K562 (cell line): ENCODE measurements at regions not wholly inside any gene's neighbourhood (a gene's known extent, or its start where the extent isn't known, plus 50 kb on each side); places are given as distances from the start of the nearest gene placed in this dataset.

Source experiments
- ATAC-seq: fragments of 200-7000 bp; cut with Tn5 transposase; 3 replicates; pipeline ENCODE4 v1.9.1; 2020; ENCODE audit warnings: moderate library complexity
- BruUV-seq: library from RNA; stranded (reverse); fragments of 400-500 nt; replicated peaks from 2 replicates; lab custom pipeline; 2021; lab: Mats Ljungman, UMichigan
- CTCF ChIA-PET: fragments of 300-600 bp; formaldehyde crosslinking; extraction: SDS; loops from one replicate; lab custom pipeline; 2021; ENCODE audit warnings: low intra/inter-chr PET ratio; lab: Yijun Ruan, JAX
- POLR2A ChIA-PET: fragments of 300-600, 350-650 bp; sonication (Branson Sonifier 250); formaldehyde crosslinking; extraction: SDS; loops from one replicate; lab custom pipeline; 2021; ENCODE audit warnings: antibody characterized with exemption, inconsistent platforms; lab: Yijun Ruan, JAX
- DNase-seq, 4 experiments: peaks; one replicate each; pipeline versions ENCODE4 v3.0.0 to v3.0.0-alpha.2; 2011 to 2018; ENCODE audit warnings: low spot score in 3 of 4, mixed read lengths in 3 of 4; ENCODE audit errors: extremely low read depth in 1 of 4
- FAIRE-seq: peaks from 2 replicates; lab custom pipeline; 2011; peaks lifted over from hg19 to GRCh38; lab: Jason Lieb, UNC
- H2AFZ ChIP-seq: 2 replicates; pipeline ENCODE4 v1.6.0; 2011; ENCODE audit warnings: low read depth, low read length, control low read depth, inconsistent platforms
- H3K27ac ChIP-seq: fragments of 200-600 bp; 3 replicates; pipeline ENCODE4 v1.8.0; 2011; ENCODE audit warnings: low read depth, mild to moderate bottlenecking, control low read depth, inconsistent platforms, low read length, moderate library complexity, mixed read lengths; ENCODE audit errors: extremely low read depth
- H3K27me3 ChIP-seq, 2 experiments: fragments of 300-600 bp in 1 of 2; 2 replicates in 1 of 2; 3 replicates in 1 of 2; pipeline versions ENCODE4 v1.6.0 to v1.8.0; 2011; ENCODE audit warnings: inconsistent platforms in 2 of 2, low read length in 2 of 2, mild to moderate bottlenecking in 1 of 2, mixed read lengths in 1 of 2, moderate library complexity in 1 of 2; ENCODE audit not compliant: control insufficient read depth in 2 of 2, insufficient read depth in 2 of 2
- H3K36me3 ChIP-seq: fragments of 300-600 bp; 3 replicates; pipeline ENCODE4 v1.8.0; 2011; ENCODE audit warnings: mild to moderate bottlenecking, low read length, inconsistent platforms; ENCODE audit not compliant: control insufficient read depth, insufficient read depth
- H3K4me1 ChIP-seq, 2 experiments: fragments of 200-600 bp in 1 of 2; replicated peaks in 1 of 2; 2 replicates in 1 of 2; 3 replicates in 1 of 2; pipeline versions ENCODE4 v1.5.1 to v1.8.0; 2011; ENCODE audit warnings: inconsistent platforms in 2 of 2, low read length in 2 of 2, mild to moderate bottlenecking in 1 of 2, mixed read lengths in 1 of 2, moderate library complexity in 1 of 2; ENCODE audit not compliant: control insufficient read depth in 2 of 2, insufficient read depth in 2 of 2
- H3K4me2 ChIP-seq: 2 replicates; pipeline ENCODE4 v1.6.1; 2011; ENCODE audit warnings: low read length, control low read depth, inconsistent platforms, mixed read lengths; ENCODE audit not compliant: insufficient read depth
- H3K4me3 ChIP-seq: fragments of 200-600 bp; sonication (generic), shearing (Covaris generic); 2 replicates; pipeline ENCODE4 v1.5.1; 2016; ENCODE audit warnings: control low read depth, inconsistent platforms
- H3K79me2 ChIP-seq: fragments of 200-600 bp; 3 replicates; pipeline ENCODE4 v1.8.0; 2011; ENCODE audit warnings: low read length, inconsistent platforms; ENCODE audit not compliant: control insufficient read depth, insufficient read depth
- H3K9ac ChIP-seq, 2 experiments: 2 replicates each; pipeline versions ENCODE4 v1.6.0 to v1.6.1; 2011; ENCODE audit warnings: low read depth in 2 of 2, low read length in 2 of 2, control low read depth in 1 of 2, inconsistent platforms in 1 of 2, mild to moderate bottlenecking in 1 of 2, mixed read lengths in 1 of 2; ENCODE audit not compliant: insufficient read depth in 1 of 2
- H3K9me1 ChIP-seq: one replicate; pipeline ENCODE4 v1.6.0; 2011; ENCODE audit warnings: inconsistent platforms, mild to moderate bottlenecking, low read length, moderate library complexity; ENCODE audit not compliant: control insufficient read depth, insufficient read depth
- H3K9me3 ChIP-seq: replicated peaks from 2 replicates; pipeline ENCODE4 v1.5.1; 2011; ENCODE audit warnings: low read depth, low read length, inconsistent platforms; ENCODE audit not compliant: control insufficient read depth, insufficient read depth
- H4K20me1 ChIP-seq: replicated peaks from 2 replicates; pipeline ENCODE4 v1.6.1; 2011; ENCODE audit warnings: low read length, inconsistent platforms, mixed read lengths; ENCODE audit not compliant: control insufficient read depth, insufficient read depth
- E2F6 ChIP-seq, 2 experiments: IDR thresholded peaks; 2 replicates each; pipeline ENCODE4 v1.6.1; 2011; ENCODE audit warnings: borderline replicate concordance in 1 of 2, control low read depth in 1 of 2, low read depth in 1 of 2, low read length in 1 of 2, mild to moderate bottlenecking in 1 of 2, mixed read lengths in 1 of 2, moderate library complexity in 1 of 2; ENCODE audit not compliant: insufficient read depth in 1 of 2, insufficient read length in 1 of 2, poor library complexity in 1 of 2, severe bottlenecking in 1 of 2; ENCODE audit errors: extremely low read depth in 1 of 2
- REST ChIP-seq, 2 experiments: fragments of 450-650 bp; formaldehyde crosslinking in 1 of 2; IDR thresholded peaks; 2 replicates each; pipeline versions ENCODE4 v1.4.0 to v1.6.1; 2014 to 2020; ENCODE audit warnings: mild to moderate bottlenecking in 2 of 2, borderline replicate concordance in 1 of 2, low read depth in 1 of 2
- WGBS: fragments of 100-300 bp; shearing (Covaris generic); methylation state at CpG from one replicate; pipeline ENCODE4 v1.1.6; 2016; ENCODE audit warnings: low coverage, mixed read lengths; ENCODE audit not compliant: insufficient coverage; ENCODE audit errors: missing lambda C conversion rate; 5-methylcytosine and 5-hydroxymethylcytosine counted together
- in situ Hi-C: fragments of 300-500 bp; cut with MboI; formaldehyde crosslinking; loops from 4 replicates; pipeline ENCODE4 v1.15.0; 2018; ENCODE audit warnings: inconsistent platforms, mixed read lengths
- intact Hi-C: fragments of 100-400 bp; cut with micrococcal nuclease; formaldehyde crosslinking; loops from 2 replicates; pipeline ENCODE4 v1.14.2; 2022

GRCh38 chr16:48895142-48895541, 285.2 kb upstream of the N4BP1 start:
- ATAC-seq, result no peak
- FAIRE-seq, result no peak
- TF ChIP-seq REST (IDR thresholded peaks at IDR 0.05; ENCODE audit: borderline replicate concordance) (peak; percentile 34), REST (CRISPR knock-in tag; IDR thresholded peaks at IDR 0.05; ENCODE audit: low read depth) (no peak), E2F6 (IDR thresholded peaks at IDR 0.05; ENCODE audit: borderline replicate concordance in 1 of 2, extremely low read depth in 1 of 2, insufficient read depth in 1 of 2, insufficient read length in 1 of 2, low read depth in 1 of 2, low read length in 1 of 2, poor library complexity in 1 of 2, severe bottlenecking in 1 of 2) (no peak)
- TF ChIP-seq, all 486 proteins: peak for 1

More at GRCh38 chr16:48895142-48895541, 285.2 kb upstream of the N4BP1 start:
- Histone ChIP-seq H3K9me1 (no peaks in the 10 kb centered on the region), H3K4me2 (no peak overlapping the region), H3K9ac (no peak overlapping the region), H3K27me3 (peaks cover 0 to 5% of the 10 kb centered on the region in 2 experiments; a peak in 1 of 5 replicates), H2AFZ (no peak overlapping the region), H3K79me2 (no peaks in the 10 kb centered on the region), H3K4me3 (no peak overlapping the region), H3K27ac (no peak overlapping the region), H3K4me1 (no peaks in the 10 kb centered on the region), H4K20me1 (no peaks in the 10 kb centered on the region), H3K9me3 (no peaks in the 10 kb centered on the region), H3K36me3 (no peaks in the 10 kb centered on the region)
- no TSS peak for BruUV-seq
- DNase-seq, result no peak
- POLR2A ChIA-PET, result no interaction called here
- intact Hi-C loops (no loop called here), in situ Hi-C loops (no loop called here)
- 0% methylated on average over 5 of the region's 5 CpGs for WGBS
- CTCF ChIA-PET, result no interaction called here
